Calu3 (cell line): ENCODE measurements at regions not wholly inside any gene's neighbourhood (a gene's known extent, or its start where the extent isn't known, plus 50 kb on each side); places are given as distances from the start of the nearest gene placed in this dataset.

Source experiments
- BruUV-seq: library from RNA; stranded (reverse); fragments of 400-500 nt; replicated peaks from 2 replicates; lab custom pipeline; 2021; lab: Mats Ljungman, UMichigan
- CTCF ChIA-PET: fragments of 300-600 bp; sonication (Branson Sonifier 250); formaldehyde crosslinking; loops from one replicate; lab custom pipeline; 2022; ENCODE audit warnings: antibody characterized with exemption; lab: Charles Lee
- DNase-seq: peaks from one replicate; pipeline ENCODE4 v3.0.0; 2022
- H3K27ac Mint-ChIP-seq: one replicate; pipeline ENCODE4 v1.8.0; 2022; ENCODE audit warnings: mixed read lengths; ENCODE audit not compliant: unreplicated experiment
- H3K27me3 Mint-ChIP-seq: one replicate; pipeline ENCODE4 v1.8.0; 2022; ENCODE audit warnings: mixed read lengths; ENCODE audit not compliant: unreplicated experiment
- H3K36me3 Mint-ChIP-seq: one replicate; pipeline ENCODE4 v1.8.0; 2022; ENCODE audit warnings: mild to moderate bottlenecking, moderate library complexity, mixed read lengths; ENCODE audit not compliant: insufficient read depth, unreplicated experiment
- H3K4me1 Mint-ChIP-seq: one replicate; pipeline ENCODE4 v1.8.0; 2022; ENCODE audit warnings: mild to moderate bottlenecking, low read depth, mixed read lengths; ENCODE audit not compliant: unreplicated experiment
- H3K4me3 Mint-ChIP-seq: one replicate; pipeline ENCODE4 v1.8.0; 2022; ENCODE audit warnings: mild to moderate bottlenecking, low read depth, moderate library complexity, mixed read lengths; ENCODE audit not compliant: unreplicated experiment
- H3K9me3 Mint-ChIP-seq: one replicate; pipeline ENCODE4 v1.8.0; 2022; ENCODE audit warnings: low read depth, mixed read lengths; ENCODE audit not compliant: unreplicated experiment
- intact Hi-C: fragments of 100-400 bp; cut with micrococcal nuclease; formaldehyde crosslinking; loops from one replicate; pipeline ENCODE4 v1.10.0; 2022; ENCODE audit not compliant: unreplicated experiment
- TF ChIP-seq, protein P1 (sequence below): fragments of 200-600 bp; IDR thresholded peaks from one replicate; pipeline ENCODE4 v1.8.0; 2022; ENCODE audit warnings: antibody characterized with exemption; ENCODE audit not compliant: unreplicated experiment

DNA sequence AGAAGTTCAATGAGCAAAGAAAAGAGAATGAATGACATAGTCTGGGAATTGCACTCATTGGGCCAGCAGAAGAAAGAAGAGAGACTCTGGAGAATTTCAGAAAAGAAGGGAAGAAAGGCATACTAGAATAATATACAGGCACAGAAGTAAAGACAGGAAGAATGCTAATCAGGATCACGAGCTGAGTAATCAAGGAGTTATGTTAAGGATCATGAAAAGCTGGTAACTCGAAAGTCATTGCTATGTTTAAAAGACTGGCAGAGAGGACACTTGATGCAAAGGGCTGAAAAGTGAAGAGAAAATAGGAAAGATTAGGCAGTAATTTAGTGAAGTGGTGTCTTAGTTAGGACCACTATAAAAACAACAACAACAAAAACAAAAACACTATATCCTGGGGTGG, 284.1 kb downstream of the ZBBX start:
- TF ChIP-seq, protein P1, sequence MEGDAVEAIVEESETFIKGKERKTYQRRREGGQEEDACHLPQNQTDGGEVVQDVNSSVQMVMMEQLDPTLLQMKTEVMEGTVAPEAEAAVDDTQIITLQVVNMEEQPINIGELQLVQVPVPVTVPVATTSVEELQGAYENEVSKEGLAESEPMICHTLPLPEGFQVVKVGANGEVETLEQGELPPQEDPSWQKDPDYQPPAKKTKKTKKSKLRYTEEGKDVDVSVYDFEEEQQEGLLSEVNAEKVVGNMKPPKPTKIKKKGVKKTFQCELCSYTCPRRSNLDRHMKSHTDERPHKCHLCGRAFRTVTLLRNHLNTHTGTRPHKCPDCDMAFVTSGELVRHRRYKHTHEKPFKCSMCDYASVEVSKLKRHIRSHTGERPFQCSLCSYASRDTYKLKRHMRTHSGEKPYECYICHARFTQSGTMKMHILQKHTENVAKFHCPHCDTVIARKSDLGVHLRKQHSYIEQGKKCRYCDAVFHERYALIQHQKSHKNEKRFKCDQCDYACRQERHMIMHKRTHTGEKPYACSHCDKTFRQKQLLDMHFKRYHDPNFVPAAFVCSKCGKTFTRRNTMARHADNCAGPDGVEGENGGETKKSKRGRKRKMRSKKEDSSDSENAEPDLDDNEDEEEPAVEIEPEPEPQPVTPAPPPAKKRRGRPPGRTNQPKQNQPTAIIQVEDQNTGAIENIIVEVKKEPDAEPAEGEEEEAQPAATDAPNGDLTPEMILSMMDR = no peak
- CTCF ChIA-PET = interaction anchor here (0.5 kb wide), 1 partner anchor 543 kb away, joined by 5 read pairs; no protein-coding TSS in a partner anchor
- Mint-ChIP-seq H3K27ac (no peak overlapping the region), H3K36me3 (no peaks in the 10 kb centered on the region), H3K9me3 (no peaks in the 10 kb centered on the region), H3K4me3 (no peak overlapping the region), H3K27me3 (no peaks in the 10 kb centered on the region), H3K4me1 (no peaks in the 10 kb centered on the region)
- no TSS peak for BruUV-seq
- intact Hi-C loops = no loop called here
- no peak for DNase-seq

DNA sequence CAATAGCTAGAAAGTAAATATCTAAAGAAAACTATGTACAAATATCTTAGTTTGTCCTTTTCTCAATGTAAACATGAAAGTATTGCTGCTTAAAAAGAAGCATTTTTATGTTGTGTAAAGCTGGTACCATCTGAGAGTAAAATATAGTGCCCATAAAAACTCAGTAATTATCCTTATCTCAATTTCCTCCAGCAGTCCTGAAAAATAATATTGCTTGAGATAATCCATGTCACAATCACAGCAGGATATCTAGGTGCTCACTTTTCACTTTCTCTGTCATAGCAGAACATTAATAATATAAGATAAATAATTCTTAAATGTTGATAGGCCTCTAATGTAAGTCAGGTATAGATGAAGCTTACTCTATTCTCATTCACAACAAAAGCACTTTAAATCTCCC, 285.5 kb downstream of the ZBBX start:
- CTCF ChIA-PET = no interaction called here
- no peaks in the 10 kb centered on the region for H3K27me3 Mint-ChIP-seq
- H3K4me3 Mint-ChIP-seq = no peak overlapping the region
- H3K36me3 Mint-ChIP-seq = no peaks in the 10 kb centered on the region
- intact Hi-C loops = no loop called here
- H3K9me3 Mint-ChIP-seq = no peaks in the 10 kb centered on the region
- no peak overlapping the region for H3K27ac Mint-ChIP-seq
- no peaks in the 10 kb centered on the region for H3K4me1 Mint-ChIP-seq
- no peak for DNase-seq
- TF ChIP-seq, protein P1 = no peak
- no TSS peak for BruUV-seq

DNA sequence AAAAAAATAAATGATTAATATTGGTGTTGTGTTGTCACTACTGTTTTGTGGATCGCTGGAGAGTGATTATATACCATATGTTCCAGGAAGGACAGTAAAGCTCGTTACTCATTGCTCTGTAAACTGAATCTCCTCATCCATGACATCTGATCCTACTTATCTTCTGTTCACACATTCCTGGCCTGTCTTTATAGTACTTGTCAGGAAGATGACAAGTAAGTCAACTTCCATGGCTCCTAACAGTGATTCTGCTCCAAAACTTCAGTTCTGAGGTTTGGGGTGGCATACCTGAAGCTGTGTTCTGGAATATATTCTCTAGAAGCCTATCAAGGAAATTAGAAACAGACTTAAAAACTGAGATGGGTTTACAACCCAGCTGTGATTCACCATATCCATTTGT, 288.9 kb downstream of the ZBBX start:
- CTCF ChIA-PET = no interaction called here
- Mint-ChIP-seq H3K36me3 (no peaks in the 10 kb centered on the region), H3K4me3 (no peak overlapping the region), H3K27me3 (no peaks in the 10 kb centered on the region), H3K9me3 (no peaks in the 10 kb centered on the region), H3K4me1 (no peaks in the 10 kb centered on the region), H3K27ac (no peak overlapping the region)
- intact Hi-C loops = no loop called here
- DNase-seq = no peak
- TF ChIP-seq, protein P1 = no peak
- no TSS peak for BruUV-seq

DNA sequence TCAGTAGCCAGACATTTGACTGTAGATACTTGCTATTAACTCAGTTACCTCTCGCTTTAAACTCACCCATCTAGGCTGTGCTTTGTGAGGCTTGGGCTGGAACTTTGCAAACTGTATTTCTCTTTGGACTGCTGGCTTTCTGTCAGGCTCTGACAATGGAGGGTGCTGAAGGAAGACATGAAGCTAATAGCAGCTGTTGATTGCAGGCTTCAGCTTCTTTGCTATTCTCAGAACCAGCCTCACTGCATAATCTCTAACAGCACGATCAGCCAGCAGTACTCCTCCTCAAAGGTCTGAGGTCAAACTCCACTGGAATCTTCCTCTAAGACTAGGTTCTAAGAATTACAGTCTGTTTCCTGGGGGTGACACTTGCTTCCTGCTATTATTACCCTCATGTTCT, 295.6 kb downstream of the ZBBX start:
- CTCF ChIA-PET = no interaction called here
- no peak overlapping the region for H3K4me3 Mint-ChIP-seq

More for the DNA sequence above, 295.6 kb downstream of the ZBBX start:
- DNase-seq = no peak
- Mint-ChIP-seq H3K36me3 (no peaks in the 10 kb centered on the region), H3K4me1 (no peaks in the 10 kb centered on the region), H3K27ac (no peak overlapping the region), H3K9me3 (peaks cover 5% of the 10 kb centered on the region), H3K27me3 (no peaks in the 10 kb centered on the region)
- TF ChIP-seq, protein P1 = no peak
- no TSS peak for BruUV-seq
- intact Hi-C loops = no loop called here
